Suppressor macrophage (primary cell): ENCODE measurements at regions not wholly inside any gene's neighbourhood (a gene's known extent, or its start where the extent isn't known, plus 50 kb on each side); places are given as distances from the start of the nearest gene placed in this dataset.
"Not testable (repeated sequence)": the region's sequence is repeated elsewhere in the genome, so short reads cannot be mapped to it uniquely, and the experiment has no call there.

ENCODE experiments used
- DNase-seq, 4 experiments: peaks; one replicate each; pipeline ENCODE4 v3.0.0-alpha.2; 2020 to 2022

GRCh38 chr7:138377306-138377705 lies 82.8 kb upstream of the TRIM24 start:
- no peak for DNase-seq

DNA sequence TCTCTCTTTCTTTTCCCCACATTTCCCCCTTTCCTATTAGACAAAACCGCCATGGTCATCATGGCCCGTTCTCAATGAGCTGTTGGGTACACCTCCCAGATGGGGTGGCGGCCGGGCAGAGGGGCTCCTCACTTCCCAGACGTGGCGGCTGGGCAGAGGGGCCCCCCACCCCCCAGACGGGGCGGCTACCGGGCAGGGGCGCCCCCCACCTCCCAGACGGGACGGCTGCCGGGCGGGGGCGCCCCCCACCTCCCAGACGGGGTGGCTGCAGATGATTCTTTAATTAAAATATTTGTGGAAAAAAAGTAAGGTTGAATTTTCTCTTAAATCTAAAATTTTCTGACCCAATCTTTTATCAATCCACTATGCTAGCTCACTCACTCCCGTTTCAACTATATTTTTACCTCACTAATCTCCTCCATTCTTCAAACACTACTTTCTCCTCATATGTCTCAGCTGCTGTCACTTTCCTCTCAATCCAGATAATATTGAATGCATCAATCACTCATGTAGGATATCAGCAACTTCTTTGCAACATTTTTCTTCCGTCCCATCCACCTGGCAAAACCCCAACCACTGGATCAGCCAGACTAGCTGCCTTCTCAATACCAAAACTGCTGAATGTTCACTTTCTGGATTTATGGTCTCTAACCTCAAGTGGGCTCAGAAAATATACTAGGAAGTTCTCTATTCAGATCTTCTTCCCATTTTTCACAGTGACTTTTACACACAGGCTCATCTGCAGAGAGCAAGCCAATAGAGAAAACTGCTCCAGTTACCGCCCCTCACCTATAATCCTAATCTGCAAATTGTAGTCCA lies 81.1 kb upstream of the TRIM24 start:
- peak in 2 of 4 experiments; percentile 8 to 33 for DNase-seq

- DNase-seq, result no peak
Measured at GRCh38 chr7:138382862-138383565, 77.0 kb upstream of the TRIM24 start.

- DNase-seq, result no peak
Measured at GRCh38 chr7:138386821-138387220, 73.2 kb upstream of the TRIM24 start.

DNA sequence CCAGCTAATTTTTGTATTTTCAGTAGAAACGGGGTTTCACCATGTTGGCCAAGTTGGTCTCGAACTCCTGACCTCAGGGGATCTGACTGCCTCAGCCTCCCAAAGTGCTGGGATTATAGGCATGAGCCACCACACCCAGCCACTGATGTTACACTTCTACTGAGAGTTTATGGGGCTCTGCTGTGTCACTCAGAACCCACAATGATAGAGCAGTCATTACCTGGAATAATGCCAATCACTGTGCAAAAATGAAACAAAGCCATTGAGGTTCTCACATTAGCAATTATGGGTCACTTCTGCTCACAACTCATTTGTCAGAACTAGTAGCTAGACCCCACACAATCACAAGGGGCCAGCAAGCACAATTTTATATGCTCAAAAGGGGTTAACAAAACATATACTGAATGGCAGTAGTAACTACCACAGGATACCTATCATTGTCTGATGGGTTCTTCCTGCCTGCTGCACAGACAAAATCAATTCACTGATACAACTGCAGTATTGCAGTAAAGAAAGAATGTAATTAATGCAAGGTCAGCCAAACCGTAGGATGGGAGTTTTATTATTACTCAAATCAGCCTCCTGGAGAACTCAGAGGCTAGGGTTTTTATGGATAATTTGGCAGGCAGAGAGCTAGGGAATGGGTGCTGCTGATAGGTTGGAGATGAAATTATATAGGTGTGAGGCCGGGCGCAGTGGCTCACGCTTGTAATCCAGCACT lies 72.1 kb upstream of the TRIM24 start:
- DNase-seq, result no peak

DNA sequence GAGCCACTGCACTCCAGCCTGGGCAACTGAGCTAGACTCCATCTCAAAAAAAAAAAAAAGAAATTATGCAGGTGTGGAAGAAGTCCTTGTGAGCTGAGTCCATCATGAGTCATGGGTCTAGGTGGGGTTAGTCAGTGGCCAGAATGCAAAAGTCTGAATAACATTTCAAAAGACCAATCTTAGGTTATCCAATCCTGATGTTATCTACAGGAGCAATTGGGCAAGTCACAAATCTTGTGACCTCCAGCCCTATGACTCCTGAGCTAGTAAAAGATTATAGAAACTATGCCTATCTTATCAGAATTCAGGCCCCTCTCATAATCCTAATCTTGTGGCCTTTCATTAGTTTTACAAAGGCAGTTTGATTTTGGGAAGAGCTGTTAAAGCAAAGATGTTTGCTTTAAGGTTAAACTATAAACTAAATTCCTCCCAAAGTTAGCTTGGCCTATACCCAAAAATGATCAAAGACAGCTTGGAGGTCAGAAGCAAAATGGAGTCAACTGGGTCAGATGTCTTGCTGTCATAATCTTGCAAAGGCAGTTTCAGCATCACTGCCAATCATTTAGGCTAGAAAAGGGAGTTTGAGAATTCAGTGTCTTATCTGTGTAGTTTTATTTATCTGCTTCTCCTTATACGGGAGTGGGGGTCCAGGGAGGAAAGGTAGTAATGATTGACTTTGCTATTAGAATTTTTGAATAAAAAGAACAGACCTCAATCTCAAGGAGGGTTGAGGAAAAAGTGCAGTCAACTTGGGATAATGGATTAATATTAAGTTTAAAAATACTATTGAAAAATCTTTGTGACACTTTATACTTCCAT lies 71.2 kb upstream of the TRIM24 start:
- peak in 1 of 4 experiments; percentile 7 for DNase-seq

DNA sequence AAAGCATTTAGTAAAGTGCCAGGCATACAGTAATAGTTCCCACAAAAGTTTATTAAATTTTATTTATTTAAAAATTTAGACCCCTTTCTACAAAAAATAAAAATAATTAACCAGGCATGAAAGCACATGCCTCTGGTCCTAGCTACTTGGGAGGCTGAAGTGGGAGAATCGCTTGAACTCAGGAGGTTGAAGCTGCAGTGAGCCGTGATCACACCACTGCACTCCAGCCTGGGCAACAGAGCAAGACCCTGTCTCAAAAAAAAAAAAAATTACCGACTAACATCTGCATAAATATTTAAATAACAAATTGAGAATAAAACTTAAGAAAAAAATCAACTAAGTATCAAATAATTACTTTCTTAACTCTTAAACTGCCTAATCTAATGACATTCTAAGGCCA lies 64.3 kb upstream of the TRIM24 start:
- no peak for DNase-seq

GRCh38 chr7:138396251-138397070 lies 63.6 kb upstream of the TRIM24 start:
- DNase-seq, result no peak

- not testable (repeated sequence) for DNase-seq
Measured at GRCh38 chr7:138397071-138397433, 63.0 kb upstream of the TRIM24 start.

DNA sequence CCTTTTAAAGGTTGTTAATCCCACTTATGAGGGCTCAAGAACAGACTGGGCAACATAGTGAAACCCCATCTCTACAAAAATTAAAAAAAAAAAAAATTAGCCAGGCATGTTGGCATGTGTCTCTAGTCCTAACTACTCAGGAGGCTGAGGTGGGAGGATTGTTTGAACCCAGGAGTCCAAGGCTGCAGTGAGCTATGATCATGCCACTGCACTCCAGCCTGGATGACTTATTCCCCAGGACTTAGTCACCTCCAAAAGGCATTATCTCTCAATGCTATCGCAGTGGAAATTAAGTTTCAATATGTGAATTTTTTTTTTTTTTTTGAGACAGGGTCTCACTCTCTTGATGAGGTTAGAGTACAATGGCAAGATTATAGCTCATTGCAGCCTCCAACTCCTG lies 61.2 kb upstream of the TRIM24 start:
- DNase-seq, result no peak

GRCh38 chr7:138400400-138400886 lies 59.6 kb upstream of the TRIM24 start:
- DNase-seq, result peak in 2 of 4 experiments; percentile 14 to 27

GRCh38 chr7:138402749-138403148 lies 57.3 kb upstream of the TRIM24 start:
- DNase-seq, result no peak

GRCh38 chr7:138405496-138405895 lies 54.6 kb upstream of the TRIM24 start:
- DNase-seq, result no peak

DNA sequence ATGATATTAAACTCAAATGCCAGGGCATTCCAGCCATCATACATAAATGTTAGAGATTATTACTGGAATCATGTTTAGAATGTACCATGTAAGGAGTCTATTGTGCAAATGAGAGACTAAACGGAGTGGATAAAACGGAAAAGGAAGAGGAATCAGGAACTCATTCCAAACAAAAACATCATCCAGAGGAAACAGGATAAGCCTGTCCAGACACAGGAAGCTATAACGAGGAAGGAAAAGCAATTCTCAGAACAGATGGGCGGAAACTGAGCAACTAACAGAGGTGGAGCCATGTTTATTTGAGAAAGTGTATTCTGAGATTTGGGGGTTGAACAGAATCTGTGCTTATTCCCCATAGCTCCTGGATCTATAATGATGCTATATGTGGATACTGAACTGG lies 52.3 kb upstream of the TRIM24 start:
- no peak for DNase-seq
